GM21619 (cell line): ENCODE measurements at regions not wholly inside any gene's neighbourhood (a gene's known extent, or its start where the extent isn't known, plus 50 kb on each side); places are given as distances from the start of the nearest gene placed in this dataset.

ENCODE experiments used
- ATAC-seq: cut with Tn5 transposase; IDR thresholded peaks from one replicate; pipeline ENCODE4 v1.9.1; 2021; ENCODE audit not compliant: unreplicated experiment

- no peak for ATAC-seq
These were observed 595.0 kb upstream of the ZNF608 start for GRCh38 chr5:125341436-125341835.

- ATAC-seq: no peak
These were observed 596.6 kb upstream of the ZNF608 start for GRCh38 chr5:125343015-125343414.

GRCh38 chr5:125346316-125346715 is 599.9 kb upstream of the ZNF608 start:
- no peak for ATAC-seq

GRCh38 chr5:125348221-125348692 is 601.8 kb upstream of the ZNF608 start:
- ATAC-seq: no peak

- ATAC-seq: no peak
These were observed 602.7 kb upstream of the ZNF608 start for GRCh38 chr5:125348936-125349831.

GRCh38 chr5:125357660-125358059 is 611.2 kb upstream of the ZNF608 start:
- no peak for ATAC-seq

- ATAC-seq: no peak
These were observed 619.3 kb upstream of the ZNF608 start for GRCh38 chr5:125365747-125366146.

- ATAC-seq: no peak
These were observed 621.3 kb upstream of the ZNF608 start for GRCh38 chr5:125367702-125368101.

- ATAC-seq: no peak
These were observed 624.2 kb upstream of the ZNF608 start for GRCh38 chr5:125370461-125371205.

GRCh38 chr5:125372694-125373631 is 626.5 kb upstream of the ZNF608 start:
- ATAC-seq: no peak

- no peak for ATAC-seq
These were observed 628.7 kb upstream of the ZNF608 start for GRCh38 chr5:125375143-125375542.

GRCh38 chr5:125376059-125376641 is 629.7 kb upstream of the ZNF608 start:
- no peak for ATAC-seq

GRCh38 chr5:125377141-125377540 is 630.7 kb upstream of the ZNF608 start:
- ATAC-seq: no peak

- no peak for ATAC-seq
These were observed 634.9 kb upstream of the ZNF608 start for GRCh38 chr5:125381290-125381689.

- ATAC-seq: no peak
These were observed 637.6 kb upstream of the ZNF608 start for GRCh38 chr5:125384071-125384470.

GRCh38 chr5:125390326-125390725 is 643.9 kb upstream of the ZNF608 start:
- ATAC-seq: no peak

- ATAC-seq: no peak
These were observed 646.9 kb upstream of the ZNF608 start for GRCh38 chr5:125393221-125393815.

- ATAC-seq: no peak
These were observed 648.3 kb upstream of the ZNF608 start for GRCh38 chr5:125394661-125395280.

- no peak for ATAC-seq
These were observed 650.0 kb upstream of the ZNF608 start for GRCh38 chr5:125396462-125396861.

- ATAC-seq: no peak
These were observed 652.0 kb upstream of the ZNF608 start for GRCh38 chr5:125398466-125398865.
